HG03469 (cell line): ENCODE measurements at regions not wholly inside any gene's neighbourhood (a gene's known extent, or its start where the extent isn't known, plus 50 kb on each side); places are given as distances from the start of the nearest gene placed in this dataset.
"Not testable (repeated sequence)": the region's sequence is repeated elsewhere in the genome, so short reads cannot be mapped to it uniquely, and the experiment has no call there.

Source experiments
- ATAC-seq: cut with Tn5 transposase; IDR thresholded peaks from one replicate; pipeline ENCODE4 v1.9.1; 2021; ENCODE audit warnings: mild to moderate bottlenecking, moderate library complexity, moderate number of reproducible peaks; ENCODE audit not compliant: unreplicated experiment

DNA sequence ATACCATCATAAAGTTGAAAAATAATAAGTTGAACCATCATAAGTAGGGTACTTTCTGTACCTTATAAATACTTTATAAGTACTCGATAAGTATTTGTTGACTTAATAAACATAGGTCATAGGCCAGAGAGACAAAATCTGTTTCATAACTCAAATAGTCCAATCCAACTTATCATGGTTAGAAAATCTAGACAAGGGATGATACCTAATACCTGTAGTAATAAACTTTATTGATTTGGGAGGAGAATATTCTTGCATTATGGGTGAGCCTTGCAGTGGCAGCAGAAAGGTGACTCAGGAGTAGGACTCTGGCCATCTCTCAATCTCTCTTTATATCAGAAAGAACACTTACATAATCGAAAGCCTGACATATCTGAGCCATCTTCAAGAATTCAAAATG is 466.8 kb upstream of the GRIN3A start:
- no peak for ATAC-seq

DNA sequence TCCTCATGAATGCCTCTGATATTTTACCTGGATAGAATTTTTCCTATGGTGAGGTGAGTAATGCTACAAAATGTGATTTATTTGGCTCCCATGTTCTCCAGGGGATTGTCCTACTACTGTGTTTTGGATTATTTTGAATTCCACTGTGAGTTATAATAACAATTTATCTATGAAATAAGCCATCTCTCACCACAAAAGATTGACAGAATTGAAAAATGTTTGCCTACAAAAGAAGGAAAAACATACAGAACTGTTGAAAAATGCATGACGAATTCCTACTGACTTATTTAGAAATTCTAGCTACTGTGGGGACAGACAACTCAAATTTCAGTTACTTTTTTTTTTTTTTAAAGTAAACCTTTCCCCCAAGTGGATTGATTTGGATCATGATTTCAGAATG is 463.7 kb upstream of the GRIN3A start:
- ATAC-seq = no peak

DNA sequence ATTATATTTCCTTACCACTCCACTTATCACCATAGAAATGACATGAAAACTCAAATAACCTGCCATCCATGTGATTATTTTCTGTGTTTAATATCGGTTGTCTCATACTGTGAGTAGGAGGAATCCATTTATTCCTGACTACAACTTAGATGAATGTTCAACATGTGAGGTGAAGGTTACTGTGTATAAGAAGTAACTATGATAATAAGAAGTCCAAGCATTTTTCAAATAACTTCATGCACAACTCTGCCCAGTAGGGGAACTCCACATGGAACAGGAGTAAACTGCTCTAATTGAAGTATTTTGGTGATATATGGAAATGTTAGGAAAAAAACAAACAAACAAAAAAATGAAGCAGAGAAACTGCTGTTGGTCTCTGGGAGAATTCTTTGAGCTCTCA is 447.5 kb upstream of the GRIN3A start:
- ATAC-seq = no peak

DNA sequence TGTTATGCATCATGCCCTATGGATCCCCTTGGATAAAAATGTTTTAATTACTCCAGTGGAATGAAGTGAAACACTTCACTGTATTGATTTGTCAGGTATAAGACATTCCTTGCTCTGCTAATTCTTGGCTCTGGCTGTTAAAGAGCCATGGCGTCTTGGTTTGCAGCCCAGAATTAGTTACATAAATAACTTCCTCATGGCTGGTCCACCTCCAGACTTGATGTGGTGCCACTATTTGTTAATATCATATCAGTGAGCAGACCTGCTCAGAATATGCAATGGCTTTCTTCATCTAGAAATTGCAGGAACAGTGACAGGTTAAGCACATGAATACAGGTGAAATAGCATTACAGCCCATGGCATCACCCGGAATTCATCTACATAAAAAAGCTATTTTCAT is 446.9 kb upstream of the GRIN3A start:
- no peak for ATAC-seq

DNA sequence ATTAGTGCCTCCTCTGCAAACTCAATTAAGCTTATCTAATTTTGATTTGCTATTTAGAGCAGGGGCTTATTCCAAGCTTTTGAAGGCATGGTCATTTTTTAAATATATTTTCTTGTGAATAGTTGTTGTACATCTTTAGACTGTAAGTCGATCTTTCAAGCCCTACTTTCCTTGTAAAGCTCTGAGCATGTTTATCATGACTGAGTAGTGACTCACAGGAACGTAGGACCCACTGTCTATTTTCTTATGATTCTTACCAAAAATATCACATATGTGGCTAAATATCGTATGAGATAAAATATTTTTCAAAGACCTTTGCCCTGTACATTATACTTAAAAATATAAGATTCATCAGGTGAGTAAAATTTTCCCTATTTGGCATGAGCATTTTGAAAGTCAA is 440.4 kb upstream of the GRIN3A start:
- no peak for ATAC-seq

DNA sequence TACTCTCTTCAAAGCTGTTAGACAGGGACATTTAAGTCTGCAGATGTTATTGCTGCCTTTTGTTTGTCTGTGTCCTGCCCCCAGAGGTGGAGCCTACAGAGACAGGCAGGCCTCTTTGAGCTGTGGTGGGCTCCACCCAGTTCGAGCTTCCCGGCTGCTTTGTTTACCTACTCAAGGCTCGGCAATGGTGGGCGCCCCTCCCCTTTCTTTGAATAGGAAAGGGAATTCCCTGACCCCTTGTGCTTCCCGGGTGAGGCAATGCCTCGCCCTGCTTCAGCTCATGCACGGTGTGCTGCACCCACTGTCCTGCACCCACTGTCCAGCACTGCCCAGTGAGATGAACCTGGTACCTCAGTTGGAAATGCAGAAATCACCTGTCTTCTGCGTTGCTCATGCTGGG is 435.8 kb upstream of the GRIN3A start:
- not testable (repeated sequence) for ATAC-seq

DNA sequence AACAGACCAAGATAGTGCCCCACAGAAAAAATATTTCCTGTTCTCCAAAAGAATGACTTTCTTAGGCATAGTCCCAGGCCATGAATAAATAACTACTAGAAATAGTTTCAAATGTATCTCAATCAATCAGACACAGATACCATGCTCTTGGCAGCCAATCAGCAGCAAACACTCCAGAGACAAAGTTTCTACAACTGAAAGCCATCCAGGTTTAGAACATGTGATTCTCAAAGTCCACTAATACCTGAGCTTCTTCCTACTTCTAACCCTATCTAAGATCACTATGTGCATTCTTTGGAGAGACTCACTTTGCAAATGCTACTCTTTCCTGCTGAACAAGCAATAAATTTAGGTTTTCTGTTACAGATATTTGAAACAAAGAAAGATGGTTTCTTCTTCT is 425.8 kb upstream of the GRIN3A start:
- ATAC-seq = no peak

DNA sequence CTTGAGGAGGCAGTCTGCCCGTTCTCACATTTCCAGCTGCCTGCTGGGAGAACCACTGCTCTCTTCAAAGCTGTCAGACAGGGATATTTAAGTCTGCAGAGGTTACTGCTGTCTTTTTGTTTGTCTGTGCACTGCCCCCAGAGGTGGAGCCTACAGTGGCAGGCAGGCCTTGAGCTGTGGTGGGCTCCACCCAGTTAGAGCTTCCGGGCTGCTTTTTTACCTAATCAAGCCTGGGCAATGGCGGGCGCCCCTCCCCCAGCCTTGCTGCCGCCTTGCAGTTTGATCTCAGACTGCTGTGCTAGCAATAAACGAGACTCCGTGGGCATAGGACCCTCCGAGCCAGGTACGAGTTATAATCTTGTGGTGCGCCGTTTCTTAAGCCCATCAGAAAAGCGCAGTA is 414.6 kb upstream of the GRIN3A start:
- not testable (repeated sequence) for ATAC-seq

DNA sequence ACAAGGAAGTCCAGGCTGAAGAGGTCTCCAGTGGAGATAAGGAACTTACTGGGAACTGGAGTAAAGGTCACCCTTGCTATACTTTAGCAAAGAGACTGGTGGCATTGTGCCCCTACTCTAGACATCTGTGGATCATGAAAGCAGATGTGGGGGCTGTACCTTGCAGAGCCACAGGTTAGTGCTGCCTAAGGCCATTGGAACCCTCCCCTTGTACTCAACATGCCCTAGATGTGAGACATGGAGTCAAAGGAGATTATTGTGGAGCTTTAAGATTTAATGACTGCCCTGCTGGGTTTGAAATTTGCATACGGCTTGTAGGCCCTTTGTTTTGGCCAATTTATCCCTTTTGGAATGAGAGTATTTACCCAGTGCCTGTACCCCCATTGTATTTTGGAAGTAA is 397.3 kb upstream of the GRIN3A start:
- no peak for ATAC-seq

DNA sequence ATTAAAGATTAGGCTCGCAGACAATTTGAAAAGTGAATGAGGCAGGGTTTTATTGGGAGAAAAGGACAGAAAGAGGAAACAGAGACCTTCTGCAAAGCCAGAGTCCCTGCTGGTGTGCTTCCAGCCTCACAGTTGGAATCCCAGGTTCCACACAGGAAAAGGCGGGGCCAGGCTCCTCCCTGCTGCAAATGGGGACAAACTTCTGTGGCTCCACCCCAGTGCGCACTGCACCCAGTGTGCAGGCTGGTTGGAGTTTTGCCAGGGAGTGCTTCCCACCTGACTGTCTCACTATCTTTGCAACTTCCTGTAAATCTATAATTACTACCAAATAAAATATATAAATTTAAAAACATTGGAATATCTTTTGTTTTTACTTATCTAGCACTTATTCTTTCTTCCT is 386.0 kb upstream of the GRIN3A start:
- no peak for ATAC-seq

DNA sequence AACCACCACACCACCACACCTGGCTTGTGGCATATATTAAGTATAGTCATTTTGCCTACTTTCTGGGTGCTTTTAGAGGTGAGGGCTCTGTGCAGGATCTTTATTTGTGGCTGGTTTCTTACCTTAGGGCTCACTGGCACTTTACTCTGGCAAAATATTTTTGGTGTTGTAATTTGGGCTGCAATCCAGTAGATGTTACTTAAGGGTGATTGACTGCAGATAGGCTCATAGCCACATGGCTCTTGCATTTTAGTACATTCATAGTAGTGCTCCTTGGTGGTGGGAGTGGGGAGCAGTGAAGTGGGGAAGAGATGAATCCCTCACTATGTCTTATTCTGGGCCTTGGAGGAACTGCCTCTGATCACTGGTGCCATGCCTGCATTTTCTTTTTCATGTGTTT is 376.1 kb upstream of the GRIN3A start:
- ATAC-seq = no peak

DNA sequence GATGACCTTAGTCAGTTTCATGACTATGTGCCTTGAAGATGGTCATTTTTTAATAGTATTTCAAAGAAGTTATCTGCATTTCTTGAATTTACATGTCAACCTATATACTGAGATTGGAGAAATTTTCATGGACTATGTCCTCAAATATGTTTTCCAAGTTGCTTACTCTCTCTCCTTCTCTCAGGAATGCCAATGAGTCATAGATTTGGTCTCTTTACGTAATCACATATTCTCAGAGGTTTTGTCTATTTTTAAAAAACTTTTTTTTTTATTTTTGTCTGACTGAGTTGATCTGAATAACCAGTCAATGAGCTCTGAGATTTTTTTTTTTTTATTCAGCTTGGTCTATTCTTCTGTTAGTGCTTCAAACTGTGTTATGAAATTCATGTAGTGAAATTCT is 374.7 kb upstream of the GRIN3A start:
- no peak for ATAC-seq

DNA sequence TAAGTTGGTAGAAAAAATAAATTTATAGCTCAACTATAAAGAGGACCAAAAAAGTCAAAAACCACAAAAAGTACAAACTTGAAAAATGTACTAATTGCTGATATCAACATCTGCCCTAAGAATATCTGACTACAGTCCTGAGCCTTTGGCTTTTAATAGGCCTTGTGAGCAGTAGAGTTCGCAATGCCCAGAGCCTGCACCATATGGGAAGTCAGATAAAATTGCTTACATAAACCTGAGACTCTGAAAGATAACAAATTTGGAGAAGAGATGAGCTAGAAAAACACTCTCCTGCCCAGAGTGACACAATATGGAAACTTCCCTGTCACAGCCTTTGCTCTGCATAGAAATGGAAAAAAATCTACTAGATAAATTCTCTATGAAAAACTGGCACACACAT is 368.0 kb upstream of the GRIN3A start:
- no peak for ATAC-seq

DNA sequence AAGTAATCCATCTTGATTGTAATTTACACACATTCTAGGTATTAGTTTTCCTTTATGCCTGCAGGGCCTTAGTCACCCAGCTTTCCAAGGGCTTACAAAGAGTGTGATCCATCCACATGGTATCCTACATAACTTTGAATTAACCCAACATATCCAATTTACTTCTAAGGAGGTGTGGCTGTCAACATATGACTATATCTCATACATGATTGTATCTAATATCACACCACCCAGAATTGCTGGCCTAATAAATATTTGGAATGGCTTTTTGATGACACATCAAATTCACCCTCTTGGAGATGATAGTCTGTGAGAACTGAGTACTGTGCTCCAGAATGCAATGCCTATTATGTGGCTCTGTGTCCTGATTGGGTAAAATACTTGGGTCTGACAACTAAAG is 363.3 kb upstream of the GRIN3A start:
- ATAC-seq = no peak

DNA sequence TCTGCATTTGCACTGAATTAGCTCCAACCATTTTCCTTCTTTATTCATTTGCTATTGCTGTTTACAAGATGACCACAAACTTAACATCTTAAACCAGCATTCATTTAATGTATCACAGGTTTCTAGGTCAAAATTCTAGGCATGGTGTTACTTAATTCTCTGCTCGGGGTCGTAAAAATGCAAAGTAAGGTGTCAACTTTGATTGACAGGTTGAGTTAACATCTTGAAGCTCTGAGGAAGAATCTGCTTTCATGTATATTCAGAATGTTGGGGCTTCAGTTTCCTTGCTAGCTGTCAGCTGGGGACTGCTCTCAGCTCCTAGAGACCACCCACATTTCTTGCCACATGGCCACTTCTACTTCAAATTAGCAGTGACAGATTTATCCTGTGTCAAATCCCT is 348.7 kb upstream of the GRIN3A start:
- ATAC-seq = no peak

DNA sequence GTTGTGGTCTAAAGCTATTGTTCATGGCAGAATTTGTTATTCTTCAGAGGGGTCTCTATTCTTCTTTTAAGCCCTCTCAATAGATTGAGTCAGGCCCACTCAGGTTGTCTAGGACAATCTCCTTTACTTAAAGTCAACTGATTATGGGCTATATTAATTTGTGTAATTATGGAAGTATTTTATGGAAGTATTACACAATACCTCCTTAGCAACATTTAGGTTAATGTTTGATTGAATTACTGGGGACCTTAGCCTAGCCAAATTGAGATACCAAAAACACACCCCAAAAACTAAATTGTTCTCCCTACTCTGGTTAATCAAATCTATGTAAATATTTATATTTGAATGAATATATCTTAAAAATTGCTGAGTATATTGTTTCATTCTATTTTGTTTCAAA is 347.1 kb upstream of the GRIN3A start:
- no peak for ATAC-seq

DNA sequence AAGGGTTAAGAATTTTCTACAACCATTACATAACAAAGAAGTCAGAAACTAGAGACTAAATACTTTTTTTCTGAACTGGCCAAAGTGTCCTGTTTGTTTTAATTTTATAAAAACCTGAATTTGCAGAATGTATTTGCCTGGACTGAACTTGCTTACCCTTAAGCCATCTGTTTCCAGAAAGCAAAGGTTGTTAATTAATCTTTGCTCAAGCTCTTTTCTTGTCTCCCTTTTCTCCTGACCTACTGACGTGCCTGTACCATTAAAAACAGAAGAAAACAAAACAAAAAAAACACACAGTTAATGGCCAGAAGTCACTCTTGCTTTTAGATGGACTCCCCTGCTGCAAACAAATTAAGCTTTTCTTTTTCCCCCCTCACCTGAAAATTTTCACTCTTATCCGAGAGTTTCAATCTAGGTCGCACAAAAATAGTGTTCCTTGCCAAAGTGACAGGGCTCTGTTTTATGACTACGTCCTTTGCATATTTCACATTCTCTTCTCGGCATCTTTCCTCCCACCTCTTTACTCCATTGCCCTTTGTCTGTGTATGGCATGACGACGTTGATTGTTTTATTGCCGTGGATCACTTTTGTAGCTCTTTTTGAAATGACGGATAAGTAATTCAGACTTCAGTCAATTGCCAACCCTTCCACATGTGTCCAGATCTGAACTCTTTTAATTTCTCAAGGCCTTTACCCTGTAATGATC is 333.8 kb upstream of the GRIN3A start:
- ATAC-seq = no peak

DNA sequence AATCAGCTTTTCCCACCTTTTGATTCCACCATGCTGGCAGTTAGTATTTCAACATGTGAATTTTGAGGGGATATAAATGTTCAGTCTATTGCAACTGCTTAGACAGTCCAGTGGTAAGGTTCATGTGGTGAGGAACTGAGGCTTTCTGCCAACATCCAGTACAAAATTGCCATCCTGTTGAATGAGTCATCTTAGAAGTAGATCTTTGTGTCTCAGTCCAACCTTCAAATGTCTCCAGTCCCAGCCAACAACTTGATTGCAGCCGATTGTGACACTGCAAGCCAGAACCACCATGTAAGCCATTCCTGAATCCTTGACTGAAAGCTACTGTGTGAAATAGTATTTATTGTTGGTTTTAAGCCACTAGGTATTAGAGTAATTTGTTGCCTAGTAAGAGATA is 331.5 kb upstream of the GRIN3A start:
- no peak for ATAC-seq

DNA sequence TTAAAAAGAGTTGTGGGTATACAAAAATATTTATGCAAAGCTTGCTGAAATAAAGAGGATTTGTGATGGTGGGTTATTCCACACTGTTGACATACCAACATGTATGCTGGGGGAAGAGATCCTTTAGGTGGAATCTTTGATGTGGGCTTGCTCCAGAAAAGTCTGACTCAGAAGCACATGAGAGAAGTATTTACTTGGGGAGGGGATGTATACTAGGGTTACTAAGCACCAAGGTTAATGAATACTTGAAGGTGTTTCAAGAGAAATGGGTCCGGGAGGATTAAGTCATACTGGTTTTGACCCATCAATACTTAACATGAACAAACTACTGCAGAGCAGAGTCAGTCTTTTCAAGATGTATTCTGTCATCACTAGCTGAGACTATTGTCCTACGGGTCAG is 316.4 kb upstream of the GRIN3A start:
- no peak for ATAC-seq

DNA sequence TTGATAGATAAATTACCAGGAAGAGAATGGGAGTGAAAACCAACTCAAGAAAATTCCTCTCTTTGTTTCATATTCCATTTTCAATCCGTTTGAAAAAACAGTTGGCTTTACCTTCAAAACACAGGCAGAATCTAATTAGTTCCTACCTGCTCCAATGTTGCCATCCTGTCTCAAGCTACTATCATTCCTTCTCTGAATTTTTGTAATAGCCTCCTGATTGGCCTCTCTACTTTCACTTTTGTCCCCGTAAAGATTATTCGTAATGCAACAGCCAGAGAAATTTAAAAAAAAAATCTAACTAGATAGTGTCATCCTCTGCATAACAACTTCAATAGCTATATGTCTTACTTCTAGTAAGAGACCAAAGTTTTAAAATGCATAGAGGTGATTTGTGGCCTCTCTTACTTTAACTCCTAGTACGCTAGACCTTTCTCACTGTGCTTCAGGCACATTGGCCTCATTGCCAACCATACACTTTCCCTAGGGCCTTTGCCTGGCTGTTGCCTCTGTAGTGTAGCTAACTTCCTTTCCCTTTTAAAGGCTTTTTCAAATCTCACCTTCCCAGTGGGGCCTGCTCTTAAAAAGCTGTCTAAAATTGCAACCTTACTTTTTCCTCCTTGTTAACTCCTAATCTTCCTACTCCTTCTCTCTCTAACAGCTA is 311.3 kb upstream of the GRIN3A start:
- no peak for ATAC-seq

DNA sequence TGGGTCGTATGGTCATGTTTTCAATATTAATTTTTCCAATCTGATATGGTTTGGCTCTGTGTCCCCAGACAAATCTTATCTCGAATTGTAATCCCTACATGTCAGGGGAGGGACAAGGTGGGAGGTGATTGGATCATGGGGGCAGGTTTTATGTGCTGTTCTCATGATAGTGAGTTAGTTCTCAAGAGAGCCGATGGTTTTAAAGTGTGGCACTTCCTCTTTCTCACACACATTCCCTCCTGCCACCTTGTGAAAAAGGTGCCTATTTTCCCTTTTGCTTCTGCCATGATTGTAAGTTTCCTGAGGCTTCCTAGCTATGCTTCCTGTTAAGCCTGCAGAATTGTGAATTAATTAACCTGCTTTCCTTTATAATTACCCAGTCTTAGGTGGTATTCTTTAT is 309.1 kb upstream of the GRIN3A start:
- no peak for ATAC-seq

DNA sequence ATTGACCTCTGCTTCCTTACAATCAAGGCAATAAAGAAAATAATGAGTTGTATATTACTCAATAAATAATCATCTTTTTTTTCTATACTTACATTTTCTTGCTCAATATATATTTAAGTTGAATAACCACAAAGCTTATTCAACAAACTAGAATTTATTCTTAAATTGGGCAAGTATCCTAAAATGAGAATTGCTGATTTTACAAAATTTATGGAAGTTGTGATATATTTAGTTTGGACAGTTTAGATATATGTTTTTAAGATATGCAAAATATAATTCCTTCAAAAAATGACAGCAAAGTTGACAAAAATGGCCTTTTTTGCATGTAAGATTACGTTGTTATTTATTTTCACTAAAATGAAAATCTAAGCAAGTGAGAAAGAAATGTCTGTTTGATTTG is 305.7 kb upstream of the GRIN3A start:
- no peak for ATAC-seq

DNA sequence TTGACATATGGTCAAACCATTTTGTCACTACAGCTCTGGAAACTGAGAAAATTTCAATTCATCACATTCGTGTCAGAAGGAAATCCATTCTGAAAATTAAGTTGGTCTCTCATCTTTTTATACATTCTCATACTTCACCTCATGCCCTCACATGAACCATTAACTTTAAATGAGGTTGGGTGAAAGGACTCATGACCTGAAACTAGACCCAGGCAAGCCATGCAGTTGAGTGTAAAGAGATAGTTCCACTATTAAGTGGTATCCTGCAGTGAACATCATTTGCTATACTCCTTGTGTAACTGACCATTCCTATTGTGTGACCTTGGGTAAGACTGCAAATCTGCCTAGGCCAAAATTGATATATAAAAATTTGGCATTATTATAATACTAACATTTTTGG is 299.6 kb upstream of the GRIN3A start:
- ATAC-seq = no peak
